ENCODE measurements at regions not wholly inside any gene's neighbourhood (a gene's known extent, or its start where the extent isn't known, plus 50 kb on each side); places are given as distances from the start of the nearest gene placed in this dataset.

DNA sequence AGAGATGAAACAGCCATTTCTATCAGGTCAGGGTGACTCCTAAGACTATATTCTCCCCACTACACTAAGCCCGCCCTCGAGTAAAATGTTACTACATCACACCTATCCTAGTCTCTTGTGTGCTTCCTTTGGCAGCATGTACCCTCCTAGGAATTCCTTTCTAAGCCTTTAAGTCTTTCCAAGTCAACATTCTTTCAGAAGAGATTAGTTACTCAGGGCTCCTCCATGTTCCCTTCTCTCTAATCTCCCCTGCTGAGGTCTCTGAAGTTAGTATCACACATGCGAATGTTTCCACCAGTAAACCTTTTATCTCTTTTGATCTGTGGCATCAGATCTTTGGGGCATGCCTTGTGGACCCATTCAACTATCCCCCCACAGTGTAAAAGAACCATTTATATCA, 873.7 kb upstream of the FAT3 start:
- no peak overlapping the region for H3K27ac ChIP-seq (ENCODE audit: low read depth, low read length, poor library complexity, severe bottlenecking)

DNA sequence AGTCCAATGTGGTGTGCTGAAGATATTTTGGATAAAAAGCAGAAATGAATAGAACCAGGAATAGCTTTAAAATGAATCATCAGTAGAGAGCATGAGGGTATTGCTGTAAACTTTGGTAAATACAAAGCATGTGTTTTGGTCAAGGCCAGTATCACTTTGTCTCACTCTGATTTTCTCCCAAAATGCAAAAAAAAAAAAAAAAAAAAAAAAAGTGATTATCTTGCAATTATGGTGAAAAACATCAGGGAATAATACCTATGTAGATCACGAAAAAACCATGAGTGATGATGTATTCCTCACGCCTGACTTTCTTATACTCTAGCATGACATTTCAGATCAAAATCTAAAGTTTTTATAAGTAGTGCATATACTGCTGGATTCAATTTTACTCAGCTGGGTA, 897.9 kb upstream of the FAT3 start:
- Histone ChIP-seq H3K4me3 (ENCODE audit: low read depth, low read length, poor library complexity, severe bottlenecking) (no peak overlapping the region), H3K27me3 (replicated peaks; ENCODE audit: insufficient read depth, low read depth, low read length, poor library complexity) (no peaks in the 10 kb centered on the region), H3K9me3 (ENCODE audit: low read depth, low read length, poor library complexity, severe bottlenecking) (peaks cover 4% of the 10 kb centered on the region), H3K4me1 (ENCODE audit: insufficient read depth, low read length, poor library complexity, severe bottlenecking) (no peaks in the 10 kb centered on the region), H3K27ac (ENCODE audit: low read depth, low read length, poor library complexity, severe bottlenecking) (no peak overlapping the region), H3K36me3 (ENCODE audit: insufficient read depth, low read length, poor library complexity, severe bottlenecking) (no peaks in the 10 kb centered on the region)
- TF ChIP-seq, protein P1, sequence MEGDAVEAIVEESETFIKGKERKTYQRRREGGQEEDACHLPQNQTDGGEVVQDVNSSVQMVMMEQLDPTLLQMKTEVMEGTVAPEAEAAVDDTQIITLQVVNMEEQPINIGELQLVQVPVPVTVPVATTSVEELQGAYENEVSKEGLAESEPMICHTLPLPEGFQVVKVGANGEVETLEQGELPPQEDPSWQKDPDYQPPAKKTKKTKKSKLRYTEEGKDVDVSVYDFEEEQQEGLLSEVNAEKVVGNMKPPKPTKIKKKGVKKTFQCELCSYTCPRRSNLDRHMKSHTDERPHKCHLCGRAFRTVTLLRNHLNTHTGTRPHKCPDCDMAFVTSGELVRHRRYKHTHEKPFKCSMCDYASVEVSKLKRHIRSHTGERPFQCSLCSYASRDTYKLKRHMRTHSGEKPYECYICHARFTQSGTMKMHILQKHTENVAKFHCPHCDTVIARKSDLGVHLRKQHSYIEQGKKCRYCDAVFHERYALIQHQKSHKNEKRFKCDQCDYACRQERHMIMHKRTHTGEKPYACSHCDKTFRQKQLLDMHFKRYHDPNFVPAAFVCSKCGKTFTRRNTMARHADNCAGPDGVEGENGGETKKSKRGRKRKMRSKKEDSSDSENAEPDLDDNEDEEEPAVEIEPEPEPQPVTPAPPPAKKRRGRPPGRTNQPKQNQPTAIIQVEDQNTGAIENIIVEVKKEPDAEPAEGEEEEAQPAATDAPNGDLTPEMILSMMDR (conservative IDR thresholded peaks at IDR 0.05; ENCODE audit: low read depth, low read length): no peak
- no peak for TF ChIP-seq EZH2 (IDR thresholded peaks at IDR 0.05; ENCODE audit: borderline replicate concordance, low read depth, low read length, poor library complexity, severe bottlenecking)
- POLR2A ChIA-PET (ENCODE audit: low non-redundant PET): no interaction called here
- no TSS peak for BruUV-seq (replicated peaks)
- intact Hi-C loops (cut with micrococcal nuclease; ENCODE audit: unreplicated experiment): no loop called here
- DNase-seq (ENCODE audit: low spot score): no peak
- CTCF ChIA-PET: no interaction called here

More for the DNA sequence above, 873.7 kb upstream of the FAT3 start:
- no peaks in the 10 kb centered on the region for H3K36me3 ChIP-seq (ENCODE audit: insufficient read depth, low read length, poor library complexity, severe bottlenecking)
- no peaks in the 10 kb centered on the region for H3K9me3 ChIP-seq (ENCODE audit: low read depth, low read length, poor library complexity, severe bottlenecking)
- no peak for TF ChIP-seq EZH2 (IDR thresholded peaks at IDR 0.05; ENCODE audit: borderline replicate concordance, low read depth, low read length, poor library complexity, severe bottlenecking)
- TF ChIP-seq, protein P1 (conservative IDR thresholded peaks at IDR 0.05; ENCODE audit: low read depth, low read length): no peak
- POLR2A ChIA-PET (ENCODE audit: low non-redundant PET): no interaction called here
- DNase-seq (ENCODE audit: low spot score): no peak
- H3K27me3 ChIP-seq (replicated peaks; ENCODE audit: insufficient read depth, low read depth, low read length, poor library complexity): no peaks in the 10 kb centered on the region
- H3K4me1 ChIP-seq (ENCODE audit: insufficient read depth, low read length, poor library complexity, severe bottlenecking): no peaks in the 10 kb centered on the region
- CTCF ChIA-PET: no interaction called here
- BruUV-seq (replicated peaks): no TSS peak
- H3K4me3 ChIP-seq (ENCODE audit: low read depth, low read length, poor library complexity, severe bottlenecking): no peak overlapping the region
- intact Hi-C loops (cut with micrococcal nuclease; ENCODE audit: unreplicated experiment): no loop called here

DNA sequence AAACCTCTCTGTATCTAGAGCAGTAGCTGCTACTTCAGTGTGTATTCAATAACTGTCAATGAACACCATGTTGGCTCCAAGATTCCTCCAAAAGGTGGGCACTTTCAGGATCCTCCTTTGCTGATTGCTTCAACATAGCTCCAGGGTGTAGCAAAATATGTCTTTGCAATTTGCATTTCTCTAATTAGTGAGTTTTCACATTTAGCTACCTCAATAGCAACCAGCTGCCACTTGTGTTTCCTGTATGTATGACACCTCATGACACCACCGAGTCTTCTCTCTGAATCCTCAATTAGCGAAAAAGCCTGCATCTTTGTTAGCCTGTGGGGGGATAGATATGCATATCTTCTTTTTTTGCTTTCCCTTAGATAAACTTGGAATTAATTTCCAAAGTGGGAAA, 898.3 kb upstream of the FAT3 start:
- ChIA-PET POLR2A (ENCODE audit: low non-redundant PET) (no interaction called here), CTCF (no interaction called here)
- Histone ChIP-seq H3K4me3 (ENCODE audit: low read depth, low read length, poor library complexity, severe bottlenecking) (no peak overlapping the region), H3K4me1 (ENCODE audit: insufficient read depth, low read length, poor library complexity, severe bottlenecking) (no peaks in the 10 kb centered on the region), H3K9me3 (ENCODE audit: low read depth, low read length, poor library complexity, severe bottlenecking) (peaks cover 4% of the 10 kb centered on the region), H3K27ac (ENCODE audit: low read depth, low read length, poor library complexity, severe bottlenecking) (no peak overlapping the region), H3K36me3 (ENCODE audit: insufficient read depth, low read length, poor library complexity, severe bottlenecking) (no peaks in the 10 kb centered on the region), H3K27me3 (replicated peaks; ENCODE audit: insufficient read depth, low read depth, low read length, poor library complexity) (no peaks in the 10 kb centered on the region)
- no TSS peak for BruUV-seq (replicated peaks)
- TF ChIP-seq, protein P1 (conservative IDR thresholded peaks at IDR 0.05; ENCODE audit: low read depth, low read length): no peak
- TF ChIP-seq EZH2 (IDR thresholded peaks at IDR 0.05; ENCODE audit: borderline replicate concordance, low read depth, low read length, poor library complexity, severe bottlenecking): no peak
- intact Hi-C loops (cut with micrococcal nuclease; ENCODE audit: unreplicated experiment): no loop called here
- no peak for DNase-seq (ENCODE audit: low spot score)
